Colonic mucosa (tissue), 4 donors: ENCODE measurements at regions not wholly inside any gene's neighbourhood (a gene's known extent, or its start where the extent isn't known, plus 50 kb on each side); places are given as distances from the start of the nearest gene placed in this dataset.

ENCODE experiments used
- DNase-seq: peaks from one replicate; pipeline ENCODE4 v3.0.0-alpha.2; 2020
- H3K27ac ChIP-seq: fragments of 200-600 bp; one replicate; pipeline ENCODE4 v1.8.0; 2021
- H3K27me3 ChIP-seq: fragments of 200-600 bp; one replicate; pipeline ENCODE4 v1.8.0; 2021
- H3K36me3 ChIP-seq: fragments of 200-600 bp; one replicate; pipeline ENCODE4 v1.8.0; 2021
- H3K4me1 ChIP-seq: fragments of 200-600 bp; one replicate; pipeline ENCODE4 v1.8.0; 2021; ENCODE audit warnings: mild to moderate bottlenecking
- H3K4me3 ChIP-seq: fragments of 200-600 bp; one replicate; pipeline ENCODE4 v1.8.0; 2021
- H3K9ac ChIP-seq, 2 donors: one replicate each; pipeline ENCODE4 v1.7.0; 2013; ENCODE audit warnings: control low read depth in 2 of 2, low read depth in 2 of 2, low read length in 2 of 2
- H3K9me3 ChIP-seq: fragments of 200-600 bp; one replicate; pipeline ENCODE4 v1.8.0; 2021
- CTCF ChIP-seq: fragments of 200-600 bp; IDR thresholded peaks from one replicate; pipeline ENCODE4 v1.8.0; 2022; ENCODE audit warnings: antibody characterized with exemption, mild to moderate bottlenecking
- intact Hi-C: fragments of 100-400 bp; cut with DNase I; formaldehyde crosslinking; loops from one replicate; pipeline ENCODE4 v1.14.1; 2022
- donor health status: healthy.
- donor health status: DM: no; HTN: no; CAD: no.
- donor health status: DM: no; HTN: no; CAD: no.

- H3K27me3 ChIP-seq: no peaks in the 10 kb centered on the region
- H3K4me3 ChIP-seq: no peak overlapping the region
- H3K4me1 ChIP-seq: no peaks in the 10 kb centered on the region
- intact Hi-C loops: no loop called here
- H3K9ac ChIP-seq: no peak overlapping the region
- DNase-seq: no peak
- H3K9me3 ChIP-seq: no peaks in the 10 kb centered on the region
- no peak overlapping the region for H3K27ac ChIP-seq
- no peak for TF ChIP-seq CTCF
- no peaks in the 10 kb centered on the region for H3K36me3 ChIP-seq
These were observed 1102.3 kb downstream of the GRM8 start for GRCh38 chr7:126150278-126150958.

DNA sequence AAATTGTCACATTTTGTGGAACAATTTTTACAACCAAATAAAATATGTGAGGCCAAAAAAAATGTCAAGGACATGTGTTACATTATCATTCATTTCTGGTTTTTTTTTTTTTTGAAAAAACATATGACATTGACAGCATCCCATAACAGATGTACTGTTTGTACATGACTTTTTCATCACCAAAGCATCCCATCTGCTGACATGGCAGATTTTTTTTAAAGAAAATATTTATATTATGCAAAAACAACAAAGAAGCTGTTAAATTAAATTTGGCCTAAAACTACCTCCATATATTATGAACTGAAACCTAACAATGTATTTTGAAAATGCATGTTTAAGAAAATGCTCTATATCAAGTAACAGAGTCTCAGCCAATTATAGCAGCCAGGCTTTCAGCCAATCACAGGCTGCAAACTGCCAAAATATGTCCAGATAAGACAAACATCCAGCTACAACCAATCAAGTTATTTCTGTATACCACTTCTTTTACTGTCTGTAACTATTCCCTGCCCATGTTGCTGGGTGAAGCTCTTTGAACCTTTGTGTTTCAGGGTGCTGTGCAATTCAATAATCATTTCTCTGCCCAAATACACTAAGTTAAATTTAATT, 1111.8 kb downstream of the GRM8 start:
- TF ChIP-seq CTCF: no peak
- intact Hi-C loops: no loop called here
- no peak for DNase-seq
- H3K27me3 ChIP-seq: no peaks in the 10 kb centered on the region
- H3K4me1 ChIP-seq: no peaks in the 10 kb centered on the region
- H3K36me3 ChIP-seq: no peaks in the 10 kb centered on the region
- no peaks in the 10 kb centered on the region for H3K9me3 ChIP-seq
- no peak overlapping the region for H3K27ac ChIP-seq
- H3K9ac ChIP-seq: no peak overlapping the region
- H3K4me3 ChIP-seq: no peak overlapping the region

DNA sequence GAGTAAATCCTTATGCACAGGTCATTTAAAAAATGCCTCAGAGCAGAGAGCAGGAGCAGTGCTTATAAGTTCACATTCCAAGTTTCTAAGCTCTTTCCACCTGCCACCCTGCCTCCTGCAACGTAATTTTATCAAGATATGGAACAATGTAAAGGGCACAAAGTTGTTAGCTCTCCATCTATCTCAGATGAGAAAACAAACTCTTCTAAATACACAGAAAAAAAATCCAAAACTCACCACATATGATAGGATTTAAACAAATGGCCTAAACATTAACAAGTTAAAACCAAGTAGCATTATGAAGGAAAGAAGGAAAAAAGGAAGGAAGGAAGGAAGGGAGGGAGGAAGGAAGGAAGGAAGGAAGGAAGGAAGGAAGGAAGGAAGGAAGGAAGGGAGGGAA, 1132.8 kb downstream of the GRM8 start:
- Histone ChIP-seq H3K9ac (no peak overlapping the region), H3K27me3 (no peaks in the 10 kb centered on the region), H3K4me3 (no peak overlapping the region), H3K27ac (no peak overlapping the region), H3K4me1 (no peaks in the 10 kb centered on the region), H3K9me3 (no peaks in the 10 kb centered on the region), H3K36me3 (no peaks in the 10 kb centered on the region)
- intact Hi-C loops: no loop called here
- DNase-seq: no peak
- TF ChIP-seq CTCF: no peak

GRCh38 chr7:126103582-126103981, 1149.2 kb downstream of the GRM8 start:
- Histone ChIP-seq H3K9ac (no peak overlapping the region), H3K9me3 (no peaks in the 10 kb centered on the region), H3K4me1 (no peaks in the 10 kb centered on the region), H3K27ac (no peak overlapping the region), H3K36me3 (no peaks in the 10 kb centered on the region), H3K27me3 (no peaks in the 10 kb centered on the region), H3K4me3 (no peak overlapping the region)
- no peak for TF ChIP-seq CTCF
- intact Hi-C loops: no loop called here
- no peak for DNase-seq

DNA sequence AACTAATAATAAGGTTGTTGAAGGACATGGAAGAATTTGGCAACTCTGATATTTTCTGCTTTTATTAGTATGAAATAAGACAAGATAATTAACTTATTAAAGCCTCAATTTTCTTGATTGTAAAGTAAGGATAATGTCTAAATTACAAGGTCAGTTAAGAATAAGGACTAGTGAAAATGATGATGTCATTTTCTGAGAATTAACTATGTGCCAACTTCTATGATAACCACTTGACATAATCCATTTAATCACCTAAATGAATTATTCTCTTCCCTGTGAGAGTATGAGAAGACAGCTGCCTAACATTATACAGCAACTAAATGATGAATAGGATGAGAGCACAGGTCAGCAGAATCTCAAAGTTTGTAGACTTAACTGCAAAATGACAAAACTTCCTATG, 1153.4 kb upstream of the POT1 start:
- Histone ChIP-seq H3K4me1 (no peaks in the 10 kb centered on the region), H3K27me3 (no peaks in the 10 kb centered on the region), H3K27ac (no peak overlapping the region), H3K4me3 (no peak overlapping the region), H3K36me3 (no peaks in the 10 kb centered on the region), H3K9me3 (no peaks in the 10 kb centered on the region), H3K9ac (no peak overlapping the region)
- DNase-seq: no peak
- no peak for TF ChIP-seq CTCF
- intact Hi-C loops: no loop called here
